ENCODE measurements at regions not wholly inside any gene's neighbourhood (a gene's known extent, or its start where the extent isn't known, plus 50 kb on each side); places are given as distances from the start of the nearest gene placed in this dataset.

DNA sequence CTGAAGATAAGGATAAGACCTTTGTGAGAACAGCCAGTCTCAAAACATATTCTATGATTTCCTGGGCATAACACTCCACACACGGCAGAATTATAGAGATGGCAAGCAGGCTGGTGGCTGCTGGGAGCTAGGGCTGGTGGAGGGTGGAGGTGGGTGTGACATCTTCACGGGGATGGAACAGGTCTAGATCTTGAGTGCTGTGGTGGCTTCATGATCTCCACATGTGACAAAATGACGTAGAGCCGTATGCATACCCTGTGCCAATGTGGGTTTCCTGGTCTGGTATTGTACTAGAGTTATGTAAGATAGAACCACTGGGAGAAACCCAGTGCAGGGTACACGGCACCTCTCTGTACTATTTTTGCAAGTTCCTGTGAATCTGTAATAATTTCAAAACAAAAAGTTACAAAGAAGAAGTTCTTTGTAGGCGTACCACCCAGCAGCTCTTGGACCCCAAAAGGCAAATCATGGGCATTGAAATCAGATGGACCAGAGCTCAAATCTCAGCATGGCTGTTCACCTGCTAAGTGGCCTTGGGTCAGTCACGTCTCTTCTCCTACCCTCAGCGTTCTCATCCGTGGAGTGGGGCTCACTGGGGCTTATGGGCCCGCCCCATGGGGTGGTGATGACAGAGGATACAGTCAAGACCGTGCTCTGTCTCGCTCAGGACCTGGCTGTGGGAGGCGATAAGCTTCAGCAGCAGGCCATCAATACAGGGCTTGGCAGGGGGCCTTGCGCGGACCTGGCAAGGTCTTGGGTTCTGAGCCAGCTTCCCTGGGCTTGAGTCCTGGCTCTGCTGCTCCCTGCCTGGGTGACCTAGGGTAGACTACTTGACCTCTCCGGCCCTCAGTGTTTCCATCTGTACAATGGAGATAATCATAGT lies 74.7 kb upstream of the UNC5A start:
- no peak for TF ChIP-seq CSDC2 (CRISPR knock-in tag; IDR thresholded peaks at IDR 0.05)
- TF ChIP-seq, protein P1, sequence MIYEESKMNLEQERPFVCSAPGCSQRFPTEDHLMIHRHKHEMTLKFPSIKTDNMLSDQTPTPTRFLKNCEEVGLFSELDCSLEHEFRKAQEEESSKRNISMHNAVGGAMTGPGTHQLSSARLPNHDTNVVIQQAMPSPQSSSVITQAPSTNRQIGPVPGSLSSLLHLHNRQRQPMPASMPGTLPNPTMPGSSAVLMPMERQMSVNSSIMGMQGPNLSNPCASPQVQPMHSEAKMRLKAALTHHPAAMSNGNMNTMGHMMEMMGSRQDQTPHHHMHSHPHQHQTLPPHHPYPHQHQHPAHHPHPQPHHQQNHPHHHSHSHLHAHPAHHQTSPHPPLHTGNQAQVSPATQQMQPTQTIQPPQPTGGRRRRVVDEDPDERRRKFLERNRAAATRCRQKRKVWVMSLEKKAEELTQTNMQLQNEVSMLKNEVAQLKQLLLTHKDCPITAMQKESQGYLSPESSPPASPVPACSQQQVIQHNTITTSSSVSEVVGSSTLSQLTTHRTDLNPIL (CRISPR knock-in tag; IDR thresholded peaks at IDR 0.05; ENCODE audit: low read depth): no peak
- no peak for TF ChIP-seq PPARA (CRISPR knock-in tag; IDR thresholded peaks at IDR 0.05; ENCODE audit: borderline replicate concordance)
- TF ChIP-seq, protein P2, sequence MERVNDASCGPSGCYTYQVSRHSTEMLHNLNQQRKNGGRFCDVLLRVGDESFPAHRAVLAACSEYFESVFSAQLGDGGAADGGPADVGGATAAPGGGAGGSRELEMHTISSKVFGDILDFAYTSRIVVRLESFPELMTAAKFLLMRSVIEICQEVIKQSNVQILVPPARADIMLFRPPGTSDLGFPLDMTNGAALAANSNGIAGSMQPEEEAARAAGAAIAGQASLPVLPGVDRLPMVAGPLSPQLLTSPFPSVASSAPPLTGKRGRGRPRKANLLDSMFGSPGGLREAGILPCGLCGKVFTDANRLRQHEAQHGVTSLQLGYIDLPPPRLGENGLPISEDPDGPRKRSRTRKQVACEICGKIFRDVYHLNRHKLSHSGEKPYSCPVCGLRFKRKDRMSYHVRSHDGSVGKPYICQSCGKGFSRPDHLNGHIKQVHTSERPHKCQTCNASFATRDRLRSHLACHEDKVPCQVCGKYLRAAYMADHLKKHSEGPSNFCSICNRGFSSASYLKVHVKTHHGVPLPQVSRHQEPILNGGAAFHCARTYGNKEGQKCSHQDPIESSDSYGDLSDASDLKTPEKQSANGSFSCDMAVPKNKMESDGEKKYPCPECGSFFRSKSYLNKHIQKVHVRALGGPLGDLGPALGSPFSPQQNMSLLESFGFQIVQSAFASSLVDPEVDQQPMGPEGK (CRISPR knock-in tag; IDR thresholded peaks at IDR 0.05; ENCODE audit: borderline replicate concordance): no peak
- TF ChIP-seq ESRRG (CRISPR knock-in tag; IDR thresholded peaks at IDR 0.05): no peak
- TF ChIP-seq TOX (CRISPR knock-in tag; IDR thresholded peaks at IDR 0.05; ENCODE audit: borderline replicate concordance): no peak
- no peak for TF ChIP-seq SNAI2 (CRISPR knock-in tag; IDR thresholded peaks at IDR 0.05)

DNA sequence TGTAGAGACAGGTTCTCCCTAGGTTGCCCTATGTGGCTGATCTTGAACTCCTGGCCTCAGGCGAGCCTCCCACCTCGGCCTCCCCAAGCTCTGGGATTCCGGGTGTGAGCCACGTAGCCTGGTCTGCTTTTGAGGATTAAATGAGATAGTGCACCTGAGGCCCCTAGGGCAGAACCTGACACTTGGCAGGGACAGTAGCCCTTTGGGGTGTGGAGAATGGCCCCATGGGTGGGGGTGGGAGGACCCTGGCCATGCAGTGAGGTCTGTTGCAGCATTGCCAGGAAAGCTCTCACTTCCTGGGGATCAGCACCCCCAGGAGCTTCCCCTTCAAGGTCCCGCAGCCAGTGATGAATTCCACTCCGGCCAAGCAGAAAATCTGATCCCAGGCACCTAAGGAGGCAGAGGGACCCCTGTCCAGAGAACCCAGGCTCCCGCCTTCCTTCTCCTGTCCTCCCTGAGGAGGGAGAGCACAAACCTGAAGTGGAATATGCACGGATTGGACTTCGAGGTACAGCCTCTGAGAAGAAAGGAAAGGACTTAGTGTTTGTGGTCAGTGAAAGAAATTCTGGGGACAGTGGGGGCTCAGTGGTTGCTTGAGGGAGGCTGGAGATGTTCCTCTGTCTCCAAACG lies 73.9 kb upstream of the UNC5A start:
- ATAC-seq: no peak
- TF ChIP-seq, protein P3, sequence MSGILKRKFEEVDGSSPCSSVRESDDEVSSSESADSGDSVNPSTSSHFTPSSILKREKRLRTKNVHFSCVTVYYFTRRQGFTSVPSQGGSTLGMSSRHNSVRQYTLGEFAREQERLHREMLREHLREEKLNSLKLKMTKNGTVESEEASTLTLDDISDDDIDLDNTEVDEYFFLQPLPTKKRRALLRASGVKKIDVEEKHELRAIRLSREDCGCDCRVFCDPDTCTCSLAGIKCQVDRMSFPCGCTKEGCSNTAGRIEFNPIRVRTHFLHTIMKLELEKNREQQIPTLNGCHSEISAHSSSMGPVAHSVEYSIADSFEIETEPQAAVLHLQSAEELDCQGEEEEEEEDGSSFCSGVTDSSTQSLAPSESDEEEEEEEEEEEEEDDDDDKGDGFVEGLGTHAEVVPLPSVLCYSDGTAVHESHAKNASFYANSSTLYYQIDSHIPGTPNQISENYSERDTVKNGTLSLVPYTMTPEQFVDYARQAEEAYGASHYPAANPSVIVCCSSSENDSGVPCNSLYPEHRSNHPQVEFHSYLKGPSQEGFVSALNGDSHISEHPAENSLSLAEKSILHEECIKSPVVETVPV (CRISPR knock-in tag; IDR thresholded peaks at IDR 0.05): no peak
- TF ChIP-seq RARB (CRISPR knock-in tag; IDR thresholded peaks at IDR 0.05) (no peak), GLIS3 (CRISPR knock-in tag; IDR thresholded peaks at IDR 0.05) (no peak), ZFP30 (CRISPR knock-in tag; IDR thresholded peaks at IDR 0.05) (no peak), PPARA (CRISPR knock-in tag; IDR thresholded peaks at IDR 0.05; ENCODE audit: borderline replicate concordance) (no peak), BACH2 (CRISPR knock-in tag; IDR thresholded peaks at IDR 0.05; ENCODE audit: borderline replicate concordance) (no peak), ESRRG (CRISPR knock-in tag; IDR thresholded peaks at IDR 0.05) (no peak), CSDC2 (CRISPR knock-in tag; IDR thresholded peaks at IDR 0.05) (no peak)
- TF ChIP-seq, protein P1 (CRISPR knock-in tag; IDR thresholded peaks at IDR 0.05; ENCODE audit: low read depth): no peak
- TF ChIP-seq, protein P4, sequence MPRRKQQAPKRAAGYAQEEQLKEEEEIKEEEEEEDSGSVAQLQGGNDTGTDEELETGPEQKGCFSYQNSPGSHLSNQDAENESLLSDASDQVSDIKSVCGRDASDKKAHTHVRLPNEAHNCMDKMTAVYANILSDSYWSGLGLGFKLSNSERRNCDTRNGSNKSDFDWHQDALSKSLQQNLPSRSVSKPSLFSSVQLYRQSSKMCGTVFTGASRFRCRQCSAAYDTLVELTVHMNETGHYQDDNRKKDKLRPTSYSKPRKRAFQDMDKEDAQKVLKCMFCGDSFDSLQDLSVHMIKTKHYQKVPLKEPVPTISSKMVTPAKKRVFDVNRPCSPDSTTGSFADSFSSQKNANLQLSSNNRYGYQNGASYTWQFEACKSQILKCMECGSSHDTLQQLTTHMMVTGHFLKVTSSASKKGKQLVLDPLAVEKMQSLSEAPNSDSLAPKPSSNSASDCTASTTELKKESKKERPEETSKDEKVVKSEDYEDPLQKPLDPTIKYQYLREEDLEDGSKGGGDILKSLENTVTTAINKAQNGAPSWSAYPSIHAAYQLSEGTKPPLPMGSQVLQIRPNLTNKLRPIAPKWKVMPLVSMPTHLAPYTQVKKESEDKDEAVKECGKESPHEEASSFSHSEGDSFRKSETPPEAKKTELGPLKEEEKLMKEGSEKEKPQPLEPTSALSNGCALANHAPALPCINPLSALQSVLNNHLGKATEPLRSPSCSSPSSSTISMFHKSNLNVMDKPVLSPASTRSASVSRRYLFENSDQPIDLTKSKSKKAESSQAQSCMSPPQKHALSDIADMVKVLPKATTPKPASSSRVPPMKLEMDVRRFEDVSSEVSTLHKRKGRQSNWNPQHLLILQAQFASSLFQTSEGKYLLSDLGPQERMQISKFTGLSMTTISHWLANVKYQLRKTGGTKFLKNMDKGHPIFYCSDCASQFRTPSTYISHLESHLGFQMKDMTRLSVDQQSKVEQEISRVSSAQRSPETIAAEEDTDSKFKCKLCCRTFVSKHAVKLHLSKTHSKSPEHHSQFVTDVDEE (CRISPR knock-in tag; IDR thresholded peaks at IDR 0.05): no peak
- TF ChIP-seq, protein P2 (CRISPR knock-in tag; IDR thresholded peaks at IDR 0.05; ENCODE audit: borderline replicate concordance): no peak

More for the DNA sequence above, 74.7 kb upstream of the UNC5A start:
- no peak for ATAC-seq

DNA sequence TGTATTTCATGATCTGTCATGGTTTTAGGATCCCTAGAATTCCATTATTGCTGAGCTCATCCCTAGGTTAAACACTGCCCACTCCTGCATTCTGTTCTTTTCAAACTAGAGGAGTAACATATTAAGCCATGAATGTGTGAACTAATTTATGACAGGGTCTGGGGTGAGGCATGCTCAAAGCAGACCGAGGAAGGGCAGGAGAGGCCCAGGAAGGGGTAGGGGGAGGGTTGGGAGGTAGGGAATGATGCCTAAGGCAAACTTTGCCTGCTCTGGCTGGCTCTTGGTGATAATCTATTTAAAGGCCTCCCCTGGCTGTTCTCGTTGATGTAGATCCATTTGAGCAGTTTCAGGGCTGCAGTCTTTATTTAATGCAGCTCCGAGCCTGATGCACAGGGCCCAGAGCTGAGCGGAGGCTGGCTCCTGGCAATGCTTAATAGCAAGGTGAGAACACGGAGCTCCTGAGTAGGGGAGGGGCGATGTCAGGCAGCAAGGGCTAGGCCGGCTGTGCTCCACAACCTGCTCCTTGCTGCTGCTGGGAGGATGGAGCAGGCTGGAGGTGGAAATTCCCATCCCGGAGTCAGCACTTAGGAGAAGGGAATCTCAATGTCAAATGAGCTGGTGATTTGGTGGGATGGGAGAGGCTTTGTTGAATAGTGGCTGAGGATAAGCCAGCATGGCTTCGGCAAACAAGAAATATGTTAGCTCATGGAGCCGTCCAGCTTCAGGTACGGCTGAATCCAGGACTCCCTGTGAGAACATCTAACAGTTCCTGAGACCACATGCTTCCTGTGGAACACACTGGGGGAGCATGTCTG lies 73.2 kb upstream of the UNC5A start:
- TF ChIP-seq ZC3H10 (CRISPR knock-in tag; IDR thresholded peaks at IDR 0.05): no peak
- ATAC-seq: no peak
